ENCODE measurements at regions not wholly inside any gene's neighbourhood (a gene's known extent, or its start where the extent isn't known, plus 50 kb on each side); places are given as distances from the start of the nearest gene placed in this dataset.
A peak's percentile ranks its signal among the peaks of the same experiment; 100 is the strongest.
"Not testable (repeated sequence)": the region's sequence is repeated elsewhere in the genome, so short reads cannot be mapped to it uniquely, and the experiment has no call there.

GRCh38 chr5:117801583-117801982 lies 1186.8 kb downstream of the DTWD2 start:
- no peak for DNase-seq (ENCODE audit: low read depth)

GRCh38 chr5:117800261-117800660 lies 1188.1 kb downstream of the DTWD2 start:
- DNase-seq (ENCODE audit: low read depth): peak; percentile 45

GRCh38 chr5:117794847-117795246 lies 1193.5 kb downstream of the DTWD2 start:
- DNase-seq (ENCODE audit: low read depth): no peak

GRCh38 chr5:117793963-117794362 lies 1194.4 kb downstream of the DTWD2 start:
- DNase-seq (ENCODE audit: low read depth): no peak

GRCh38 chr5:117792476-117792875 lies 1195.9 kb downstream of the DTWD2 start:
- DNase-seq (ENCODE audit: low read depth): no peak

GRCh38 chr5:117788596-117788995 lies 1199.8 kb downstream of the DTWD2 start:
- DNase-seq (ENCODE audit: low read depth): peak; percentile 14

GRCh38 chr5:117779171-117779570 lies 1204.5 kb upstream of the SEMA6A start:
- no peak for DNase-seq (ENCODE audit: low read depth)

GRCh38 chr5:117776977-117777376 lies 1202.4 kb upstream of the SEMA6A start:
- no peak for DNase-seq (ENCODE audit: low read depth)

- no peak for DNase-seq (ENCODE audit: low read depth)
Measured at GRCh38 chr5:117769877-117770276, 1195.3 kb upstream of the SEMA6A start.

- no peak for DNase-seq (ENCODE audit: low read depth)
Measured at GRCh38 chr5:117763271-117763670, 1188.6 kb upstream of the SEMA6A start.

GRCh38 chr5:117761186-117761585 lies 1186.6 kb upstream of the SEMA6A start:
- no peak for DNase-seq (ENCODE audit: low read depth)

GRCh38 chr5:117759849-117760499 lies 1185.4 kb upstream of the SEMA6A start:
- DNase-seq (ENCODE audit: low read depth): no peak

- no peak for DNase-seq (ENCODE audit: low read depth)
Measured at GRCh38 chr5:117752403-117752802, 1177.8 kb upstream of the SEMA6A start.

- no peak for DNase-seq (ENCODE audit: low read depth)
Measured at GRCh38 chr5:117748336-117748735, 1173.7 kb upstream of the SEMA6A start.

- DNase-seq (ENCODE audit: low read depth): no peak
Measured at GRCh38 chr5:117743337-117743736, 1168.7 kb upstream of the SEMA6A start.

- no peak for DNase-seq (ENCODE audit: low read depth)
Measured at GRCh38 chr5:117741655-117742206, 1167.1 kb upstream of the SEMA6A start.

- no peak for DNase-seq (ENCODE audit: low read depth)
Measured at GRCh38 chr5:117740268-117740667, 1165.6 kb upstream of the SEMA6A start.

GRCh38 chr5:117738571-117738970 lies 1163.9 kb upstream of the SEMA6A start:
- no peak for DNase-seq (ENCODE audit: low read depth)

- DNase-seq (ENCODE audit: low read depth): no peak
Measured at GRCh38 chr5:117736698-117737097, 1162.1 kb upstream of the SEMA6A start.

- no peak for DNase-seq (ENCODE audit: low read depth)
Measured at GRCh38 chr5:117734056-117734455, 1159.4 kb upstream of the SEMA6A start.

GRCh38 chr5:117733051-117733450 lies 1158.4 kb upstream of the SEMA6A start:
- no peak for DNase-seq (ENCODE audit: low read depth)

GRCh38 chr5:117732264-117732663 lies 1157.6 kb upstream of the SEMA6A start:
- no peak for DNase-seq (ENCODE audit: low read depth)

- DNase-seq (ENCODE audit: low read depth): peak; percentile 72
Measured at GRCh38 chr5:117731446-117731845, 1156.8 kb upstream of the SEMA6A start.

- not testable (repeated sequence) for DNase-seq (ENCODE audit: low read depth)
Measured at GRCh38 chr5:117720784-117721183, 1146.2 kb upstream of the SEMA6A start.

Measured in fibroblast of gingiva (primary cell).